Thyroid gland (tissue), 4 donors: ENCODE measurements at regions not wholly inside any gene's neighbourhood (a gene's known extent, or its start where the extent isn't known, plus 50 kb on each side); places are given as distances from the start of the nearest gene placed in this dataset.

Source experiments
- DNase-seq, 2 donors: peaks; one replicate each; pipeline ENCODE4 v3.0.0-alpha.2; 2019
- H3K27ac ChIP-seq, 3 donors: fragments of 200-600 bp; sonication (generic); 1 replicate in 2 of 3; 2 replicates in 1 of 3; pipeline ENCODE4 v1.5.1; 2016 to 2019; ENCODE audit warnings: mild to moderate bottlenecking in 1 of 3, moderate library complexity in 1 of 3
- H3K27me3 ChIP-seq: fragments of 200-600 bp; sonication (generic); one replicate; pipeline ENCODE4 v1.5.1; 2019
- H3K36me3 ChIP-seq, 2 donors: fragments of 200-600 bp; sonication (generic); one replicate each; pipeline ENCODE4 v1.5.1; 2016 to 2019
- H3K4me1 ChIP-seq, 2 donors: fragments of 200-600 bp; sonication (generic); one replicate each; pipeline ENCODE4 v1.5.1; 2017 to 2019
- H3K4me3 ChIP-seq, 3 donors: fragments of 200-600 bp; sonication (generic); replicated peaks in 1 of 3; 1 replicate in 2 of 3; 2 replicates in 1 of 3; pipeline ENCODE4 v1.5.1; 2016; ENCODE audit warnings: mild to moderate bottlenecking in 1 of 3
- H3K9me3 ChIP-seq: fragments of 200-600 bp; sonication (generic); one replicate; pipeline ENCODE4 v1.5.1; 2017
- POLR2A ChIP-seq, 2 donors: fragments of 450-650 bp; IDR thresholded peaks; one replicate each; pipeline ENCODE4 v1.6.1; 2017; ENCODE audit warnings: antibody characterized with exemption in 2 of 2, mild to moderate bottlenecking in 2 of 2, moderate library complexity in 1 of 2
- WGBS, 2 donors: methylation state at CpG; one replicate each; pipeline ENCODE4 v1.1.5; 2017; 5-methylcytosine and 5-hydroxymethylcytosine counted together
- intact Hi-C: fragments of 100-400 bp; cut with DNase I; formaldehyde crosslinking; loops from one replicate; pipeline ENCODE4 v1.15.1; 2023
- TF ChIP-seq, protein P1 (sequence below), 6 experiments: fragments of 200-600 bp in 3 of 6; fragments of 450-650 bp in 3 of 6; sonication (generic) in 3 of 6; IDR thresholded peaks; one replicate each; pipeline ENCODE4 v1.5.1; 2016 to 2019; ENCODE audit warnings: antibody characterized with exemption in 6 of 6, mild to moderate bottlenecking in 2 of 6, inconsistent platforms in 1 of 6, moderate library complexity in 1 of 6

DNA sequence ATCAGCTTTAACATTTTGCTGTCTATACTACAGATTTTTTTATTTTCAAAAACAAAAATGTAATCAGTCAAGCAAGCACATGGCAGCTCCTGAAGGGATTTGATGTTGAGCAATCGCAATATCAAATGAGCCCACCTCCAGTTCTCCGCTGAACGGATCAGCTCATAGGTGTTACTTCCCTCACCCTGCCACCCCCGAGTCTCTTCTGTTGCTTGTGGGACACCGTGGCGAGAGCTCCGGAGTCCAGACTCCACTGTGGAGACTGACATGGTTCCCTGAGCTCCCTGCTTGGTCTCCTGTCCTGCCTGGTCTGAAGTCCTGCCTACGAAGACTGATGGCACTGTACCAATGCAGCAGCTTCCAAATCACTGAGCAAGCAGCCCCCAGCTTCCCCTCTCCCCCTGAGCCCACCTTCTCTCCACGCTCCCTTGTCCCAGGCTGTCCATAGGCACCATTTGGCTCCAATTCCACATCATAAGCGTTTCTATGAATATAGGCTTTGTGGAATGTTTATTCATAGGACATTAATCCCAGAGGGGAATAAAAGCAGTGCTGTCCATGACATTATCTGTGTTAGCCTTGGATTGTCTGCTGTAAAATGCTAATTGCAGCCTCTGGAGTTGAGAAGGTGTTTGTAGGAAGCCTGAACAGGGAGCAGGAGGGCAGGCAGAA, 162.2 kb downstream of the LY86 start:
- intact Hi-C loops = no loop called here
- H3K4me1 ChIP-seq = peaks cover 36 to 49% of the 10 kb centered on the region in 2 donors
- DNase-seq = no peak
- no peaks in the 10 kb centered on the region for H3K36me3 ChIP-seq
- no peak for TF ChIP-seq POLR2A (IDR thresholded peaks at IDR 0.05)
- TF ChIP-seq, protein P1, sequence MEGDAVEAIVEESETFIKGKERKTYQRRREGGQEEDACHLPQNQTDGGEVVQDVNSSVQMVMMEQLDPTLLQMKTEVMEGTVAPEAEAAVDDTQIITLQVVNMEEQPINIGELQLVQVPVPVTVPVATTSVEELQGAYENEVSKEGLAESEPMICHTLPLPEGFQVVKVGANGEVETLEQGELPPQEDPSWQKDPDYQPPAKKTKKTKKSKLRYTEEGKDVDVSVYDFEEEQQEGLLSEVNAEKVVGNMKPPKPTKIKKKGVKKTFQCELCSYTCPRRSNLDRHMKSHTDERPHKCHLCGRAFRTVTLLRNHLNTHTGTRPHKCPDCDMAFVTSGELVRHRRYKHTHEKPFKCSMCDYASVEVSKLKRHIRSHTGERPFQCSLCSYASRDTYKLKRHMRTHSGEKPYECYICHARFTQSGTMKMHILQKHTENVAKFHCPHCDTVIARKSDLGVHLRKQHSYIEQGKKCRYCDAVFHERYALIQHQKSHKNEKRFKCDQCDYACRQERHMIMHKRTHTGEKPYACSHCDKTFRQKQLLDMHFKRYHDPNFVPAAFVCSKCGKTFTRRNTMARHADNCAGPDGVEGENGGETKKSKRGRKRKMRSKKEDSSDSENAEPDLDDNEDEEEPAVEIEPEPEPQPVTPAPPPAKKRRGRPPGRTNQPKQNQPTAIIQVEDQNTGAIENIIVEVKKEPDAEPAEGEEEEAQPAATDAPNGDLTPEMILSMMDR (IDR thresholded peaks at IDR 0.05) = no peak
- H3K27ac ChIP-seq = peak overlapping the region; percentile 66 to 78 (median 69)
- H3K27me3 ChIP-seq = no peaks in the 10 kb centered on the region
- no peak overlapping the region for H3K4me3 ChIP-seq
- WGBS, 2 donors = 90 to 91% methylated on average over 10 of the region's 10 CpGs
- no peaks in the 10 kb centered on the region for H3K9me3 ChIP-seq

DNA sequence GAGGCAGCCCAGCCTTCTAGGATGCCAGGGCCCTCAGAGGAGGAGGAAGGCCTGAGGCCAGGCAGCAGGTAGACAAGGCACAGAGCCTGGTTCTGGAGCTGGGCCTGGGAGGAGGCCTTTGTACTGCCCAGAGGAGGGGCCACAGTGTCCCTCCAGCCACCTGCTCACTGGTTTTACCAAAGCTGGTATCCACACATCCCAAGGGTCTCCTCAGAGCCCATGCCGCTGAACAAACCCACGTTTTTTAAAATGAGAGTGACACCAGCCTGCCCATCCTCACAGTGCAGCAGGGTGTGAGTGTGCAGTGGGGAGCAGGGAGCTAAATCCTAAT, 162.7 kb downstream of the LY86 start:
- H3K27ac ChIP-seq = peak overlapping the region; percentile 66 to 78 (median 69)
- H3K27me3 ChIP-seq = no peaks in the 10 kb centered on the region
- no peak overlapping the region for H3K4me3 ChIP-seq
- TF ChIP-seq POLR2A (IDR thresholded peaks at IDR 0.05) = no peak
- TF ChIP-seq, protein P1 (IDR thresholded peaks at IDR 0.05) = no peak
- H3K9me3 ChIP-seq = no peaks in the 10 kb centered on the region
- H3K4me1 ChIP-seq = peaks cover 36 to 49% of the 10 kb centered on the region in 2 donors
- intact Hi-C loops = no loop called here
- WGBS, 2 donors = 78 to 85% methylated on average over 2 of the region's 2 CpGs
- no peaks in the 10 kb centered on the region for H3K36me3 ChIP-seq
- DNase-seq = no peak

DNA sequence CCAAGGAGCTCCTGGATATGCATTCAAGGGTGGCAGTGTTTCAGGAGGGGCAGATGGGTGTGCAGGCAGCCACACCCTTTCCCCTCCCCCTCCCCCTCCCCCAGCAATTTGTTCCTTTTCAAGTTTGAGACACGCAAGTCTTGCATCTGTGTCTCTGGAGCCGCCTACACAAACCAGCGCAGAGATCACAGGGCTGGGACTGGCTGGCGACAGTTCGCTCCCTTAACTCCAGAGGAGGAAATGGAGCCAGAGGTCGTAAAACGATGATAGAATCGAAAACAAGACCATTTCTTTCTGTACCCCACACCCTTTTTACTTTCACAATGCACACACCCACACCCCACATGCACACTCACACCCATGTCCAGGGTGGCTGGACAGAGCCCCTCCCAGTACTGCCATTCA, 163.1 kb downstream of the LY86 start:
- 63% methylated on average over 8 of the region's 8 CpGs for WGBS, 2 donors
- TF ChIP-seq POLR2A (IDR thresholded peaks at IDR 0.05) = no peak
- TF ChIP-seq, protein P1 (IDR thresholded peaks at IDR 0.05) = no peak
- intact Hi-C loops = no loop called here
- no peak for DNase-seq
- peaks cover 36 to 49% of the 10 kb centered on the region in 2 donors for H3K4me1 ChIP-seq
- H3K27ac ChIP-seq = peak overlapping the region; percentile 61 to 78 (median 69)
- no peak overlapping the region for H3K4me3 ChIP-seq
- H3K27me3 ChIP-seq = no peaks in the 10 kb centered on the region
- H3K9me3 ChIP-seq = no peaks in the 10 kb centered on the region
- no peaks in the 10 kb centered on the region for H3K36me3 ChIP-seq

DNA sequence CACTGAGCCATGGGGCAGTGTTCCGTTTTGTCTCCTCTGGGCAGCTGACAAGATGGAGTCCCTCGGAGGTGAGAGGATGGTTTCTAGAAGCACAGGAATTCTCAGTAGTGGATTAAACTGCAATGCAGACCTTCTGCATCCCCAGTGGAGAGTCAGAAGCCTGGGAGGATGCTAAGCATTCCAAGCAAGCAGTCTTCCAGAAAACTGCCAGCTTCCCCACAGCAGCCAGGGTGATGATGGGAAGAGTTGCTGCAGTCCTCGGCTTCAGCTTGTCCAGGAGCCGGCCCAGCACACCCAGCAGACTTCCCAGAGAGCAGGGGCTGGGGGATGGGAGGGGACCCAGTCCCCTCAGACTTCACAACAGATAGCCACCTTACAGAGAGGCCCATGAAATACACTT, 163.6 kb downstream of the LY86 start:
- H3K4me1 ChIP-seq = peaks cover 36 to 49% of the 10 kb centered on the region in 2 donors
- no peaks in the 10 kb centered on the region for H3K9me3 ChIP-seq
- H3K27me3 ChIP-seq = no peaks in the 10 kb centered on the region
- TF ChIP-seq POLR2A (IDR thresholded peaks at IDR 0.05) = no peak
- TF ChIP-seq, protein P1 (IDR thresholded peaks at IDR 0.05) = no peak
- DNase-seq = peak; percentile 65 to 71
- intact Hi-C loops = no loop called here
- H3K27ac ChIP-seq = peak overlapping the region; percentile 61 to 78 (median 69)
- no peaks in the 10 kb centered on the region for H3K36me3 ChIP-seq
- H3K4me3 ChIP-seq = no peak overlapping the region
- 14 to 33% methylated on average over 3 to 4 of the region's 4 CpGs for WGBS, 2 donors

DNA sequence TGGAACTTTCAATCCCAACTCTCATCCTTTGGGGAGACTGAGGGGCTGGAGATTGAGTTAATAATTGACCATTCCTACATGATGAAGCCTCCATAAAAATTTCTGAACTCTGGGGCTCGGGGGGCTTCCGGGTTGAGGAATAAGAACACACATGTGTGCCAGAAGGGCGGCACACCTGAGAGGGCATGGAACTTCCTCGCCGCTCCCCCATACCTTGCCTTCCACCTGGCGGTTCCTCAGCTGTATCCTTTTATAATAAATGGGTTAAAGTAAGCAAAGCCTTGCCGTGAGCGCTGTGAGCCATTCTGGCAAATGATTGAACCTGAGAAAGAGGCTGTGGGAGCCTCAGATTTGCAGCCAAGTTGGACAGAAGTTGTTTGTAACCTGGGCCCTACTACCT, 164.8 kb downstream of the LY86 start:
- intact Hi-C loops = no loop called here
- no peak for TF ChIP-seq POLR2A (IDR thresholded peaks at IDR 0.05)
- TF ChIP-seq, protein P1 (IDR thresholded peaks at IDR 0.05) = no peak
- Histone ChIP-seq H3K4me3 (no peak overlapping the region), H3K36me3 (no peaks in the 10 kb centered on the region), H3K4me1 (peaks cover 33 to 47% of the 10 kb centered on the region in 2 donors), H3K9me3 (no peaks in the 10 kb centered on the region), H3K27ac (peak overlapping the region in 1 of 3 donors; percentile 69), H3K27me3 (no peaks in the 10 kb centered on the region)
- WGBS, 2 donors = 97 to 99% methylated on average over 8 of the region's 8 CpGs
- no peak for DNase-seq
